Heart right ventricle (tissue), 16 donors: ENCODE measurements at regions not wholly inside any gene's neighbourhood (a gene's known extent, or its start where the extent isn't known, plus 50 kb on each side); places are given as distances from the start of the nearest gene placed in this dataset.

Experiments
- ATAC-seq, 8 donors: fragments of 200-7000 bp; cut with Tn5 transposase; one replicate each; pipeline ENCODE4 v1.9.1; 2020; ENCODE audit warnings: mild to moderate bottlenecking in 8 of 8, moderate library complexity in 8 of 8, moderate number of reproducible peaks in 1 of 8
- DNase-seq, 2 donors: peaks; one replicate each; pipeline ENCODE4 v3.0.0-alpha.2; 2020
- H3K27ac ChIP-seq, 10 donors: fragments of 200-600 bp; sonication (generic) in 2 of 10; one replicate each; pipeline versions ENCODE4 v1.5.0 to v1.8.0; 2020 to 2022; ENCODE audit warnings: mild to moderate bottlenecking in 3 of 10
- H3K27me3 ChIP-seq, 7 donors: fragments of 200-600 bp; one replicate each; pipeline ENCODE4 v1.8.0; 2021 to 2022; ENCODE audit warnings: mild to moderate bottlenecking in 2 of 7
- H3K36me3 ChIP-seq, 9 donors: fragments of 200-600 bp; sonication (generic) in 1 of 9; one replicate each; pipeline versions ENCODE4 v1.5.0 to v1.8.0; 2020 to 2022; ENCODE audit warnings: mild to moderate bottlenecking in 2 of 9
- H3K4me1 ChIP-seq, 9 donors: fragments of 200-600 bp; sonication (generic) in 1 of 9; one replicate each; pipeline versions ENCODE4 v1.5.0 to v1.8.0; 2020 to 2022; ENCODE audit warnings: mild to moderate bottlenecking in 4 of 9
- H3K4me3 ChIP-seq, 10 donors: fragments of 200-600 bp; sonication (generic) in 2 of 10; one replicate each; pipeline versions ENCODE4 v1.5.0 to v1.8.0; 2020 to 2022; ENCODE audit warnings: mild to moderate bottlenecking in 7 of 10, moderate library complexity in 2 of 10
- H3K9me3 ChIP-seq, 11 donors: fragments of 200-600 bp in 10 of 11; sonication (generic) in 2 of 11; one replicate each; pipeline versions ENCODE4 v1.5.0 to v1.8.0; 2013 to 2022; ENCODE audit warnings: mild to moderate bottlenecking in 2 of 11, control low read depth in 1 of 11, moderate library complexity in 1 of 11
- WGBS, 2 donors: extraction: QIAGEN DNeasy Blood & Tissue Kit; methylation state at CpG; one replicate each; pipeline ENCODE4 v1.1.7; 2013; ENCODE audit warnings: inconsistent platforms in 1 of 2; 5-methylcytosine and 5-hydroxymethylcytosine counted together
- intact Hi-C, 10 donors: fragments of 100-400 bp; cut with DNase I; formaldehyde crosslinking; loops; one replicate each; pipeline versions ENCODE4 v1.11.1 to v1.14.2; 2022
- TF ChIP-seq, protein P1 (sequence below), 9 donors: fragments of 200-600 bp; sonication (generic) in 2 of 9; IDR thresholded peaks; one replicate each; pipeline versions ENCODE4 v1.5.0 to v1.8.0; 2021 to 2022; ENCODE audit warnings: antibody characterized with exemption in 9 of 9, mild to moderate bottlenecking in 5 of 9, moderate library complexity in 1 of 9
- donor health status: Arrhythmogenic right ventricular cardiomyopathy.
- donor health status: ischemic (EF 13 %, LVEDD 7.1; RV severe dilation, severe dysfunction).
- donor health status: healthy with polysubstance abuse.
- donor health status: DM: no; HTN: yes; CAD: no.
- donor health status: DM: no; HTN: no; CAD: no.
- donor health status: ischemic (EF 25% LVEDD 6.9; RV normal size, moderate dysfunction).
- donor health status: ischemic (EF 25% LVEDD 5.7; RV mildly dilated, moderate dysfunction).
- donor health status: healthy.
- donor health status: DM: yes; HTN: yes; CAD: no.
- donor health status: Ischemic cardiomyopathy.
- donor health status: ischemic (EF 35%, LVEDD 5.7; RV mildly dilated, moderate dysfunction).
- donor health status: nonischemic (EF 11% LVEDD 7.7; RV severe dilation, severe dysfunction).
- donor health status: DM: yes; HTN: yes; CAD: no.
- donor health status: PGD.
- donor health status: ischemic (EF 29% LVEDD 5.4; RV normal size, mild dysfunction).
- donor health status: nonischemic (EF 23%, LVEDD 6.1; RV moderate dilation, normal function).

- intact Hi-C loops = no loop called here
- H3K9me3 ChIP-seq = peaks cover 0 to 4% (median 0%) of the 10 kb centered on the region in 11 donors
- H3K36me3 ChIP-seq = no peaks in the 10 kb centered on the region
- H3K27me3 ChIP-seq = no peaks in the 10 kb centered on the region
- ATAC-seq (no peak), DNase-seq (no peak)
- H3K27ac ChIP-seq = no peak overlapping the region
- H3K4me3 ChIP-seq = no peak overlapping the region
- peaks cover 0 to 7% (median 0%) of the 10 kb centered on the region in 9 donors for H3K4me1 ChIP-seq
- 49 to 50% methylated on average over 6 of the region's 6 CpGs for WGBS, 2 donors
- TF ChIP-seq, protein P1, sequence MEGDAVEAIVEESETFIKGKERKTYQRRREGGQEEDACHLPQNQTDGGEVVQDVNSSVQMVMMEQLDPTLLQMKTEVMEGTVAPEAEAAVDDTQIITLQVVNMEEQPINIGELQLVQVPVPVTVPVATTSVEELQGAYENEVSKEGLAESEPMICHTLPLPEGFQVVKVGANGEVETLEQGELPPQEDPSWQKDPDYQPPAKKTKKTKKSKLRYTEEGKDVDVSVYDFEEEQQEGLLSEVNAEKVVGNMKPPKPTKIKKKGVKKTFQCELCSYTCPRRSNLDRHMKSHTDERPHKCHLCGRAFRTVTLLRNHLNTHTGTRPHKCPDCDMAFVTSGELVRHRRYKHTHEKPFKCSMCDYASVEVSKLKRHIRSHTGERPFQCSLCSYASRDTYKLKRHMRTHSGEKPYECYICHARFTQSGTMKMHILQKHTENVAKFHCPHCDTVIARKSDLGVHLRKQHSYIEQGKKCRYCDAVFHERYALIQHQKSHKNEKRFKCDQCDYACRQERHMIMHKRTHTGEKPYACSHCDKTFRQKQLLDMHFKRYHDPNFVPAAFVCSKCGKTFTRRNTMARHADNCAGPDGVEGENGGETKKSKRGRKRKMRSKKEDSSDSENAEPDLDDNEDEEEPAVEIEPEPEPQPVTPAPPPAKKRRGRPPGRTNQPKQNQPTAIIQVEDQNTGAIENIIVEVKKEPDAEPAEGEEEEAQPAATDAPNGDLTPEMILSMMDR (IDR thresholded peaks at IDR 0.05) = no peak
These were observed 170.0 kb downstream of the TMEM38B start for GRCh38 chr9:105864248-105864898.

- 80 to 82% methylated on average over 4 of the region's 4 CpGs for WGBS, 2 donors
- no peak overlapping the region for H3K27ac ChIP-seq
- ATAC-seq (peak in 1 of 8 donors; percentile 20), DNase-seq (no peak)
- H3K36me3 ChIP-seq = no peaks in the 10 kb centered on the region
- intact Hi-C loops = no loop called here
- H3K4me3 ChIP-seq = no peak overlapping the region
- H3K4me1 ChIP-seq = peaks cover 0 to 7% (median 0%) of the 10 kb centered on the region in 9 donors
- H3K27me3 ChIP-seq = no peaks in the 10 kb centered on the region
- TF ChIP-seq, protein P1 (IDR thresholded peaks at IDR 0.05) = no peak
- H3K9me3 ChIP-seq = no peaks in the 10 kb centered on the region
These were observed 170.9 kb downstream of the TMEM38B start for GRCh38 chr9:105865285-105865684.

DNA sequence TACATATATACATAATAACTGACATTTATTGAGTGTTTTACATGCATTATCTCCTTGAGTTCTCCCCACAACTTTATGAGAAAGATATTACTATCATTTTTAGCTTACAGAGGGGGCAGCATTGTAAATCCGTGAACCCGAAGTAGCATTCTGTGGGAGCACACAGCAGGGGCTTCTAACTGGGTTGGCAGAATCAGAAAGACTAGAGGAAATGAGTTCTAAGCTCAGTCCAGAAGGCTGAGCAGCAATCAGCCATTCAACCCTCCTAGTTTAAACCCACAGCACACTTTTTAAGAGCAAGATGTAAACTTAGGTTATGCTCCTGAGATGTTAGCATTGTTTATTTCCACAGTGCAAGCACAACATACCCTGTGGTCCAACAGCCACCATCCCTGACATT, 177.2 kb downstream of the TMEM38B start:
- no peaks in the 10 kb centered on the region for H3K27me3 ChIP-seq
- H3K9me3 ChIP-seq = no peaks in the 10 kb centered on the region
- intact Hi-C loops = no loop called here
- no peak overlapping the region for H3K27ac ChIP-seq
- no peak overlapping the region for H3K4me3 ChIP-seq
- ATAC-seq = no peak
- no peak for DNase-seq
- H3K4me1 ChIP-seq = no peaks in the 10 kb centered on the region
- no peaks in the 10 kb centered on the region for H3K36me3 ChIP-seq
- TF ChIP-seq, protein P1 (IDR thresholded peaks at IDR 0.05) = no peak
- WGBS, 2 donors = 67 to 69% methylated on average over 2 of the region's 2 CpGs

- intact Hi-C loops = no loop called here
- Histone ChIP-seq H3K4me3 (no peak overlapping the region), H3K4me1 (no peaks in the 10 kb centered on the region), H3K9me3 (no peaks in the 10 kb centered on the region), H3K27ac (no peak overlapping the region), H3K27me3 (no peaks in the 10 kb centered on the region), H3K36me3 (no peaks in the 10 kb centered on the region)
- TF ChIP-seq, protein P1 (IDR thresholded peaks at IDR 0.05) = no peak
- WGBS, 2 donors = 56 to 59% methylated on average over 3 of the region's 3 CpGs
- no peak for ATAC-seq
- DNase-seq = no peak
These were observed 179.5 kb downstream of the TMEM38B start for GRCh38 chr9:105873801-105874200.
